ENCODE measurements at regions not wholly inside any gene's neighbourhood (a gene's known extent, or its start where the extent isn't known, plus 50 kb on each side); places are given as distances from the start of the nearest gene placed in this dataset.

- H3K9me3 ChIP-seq (ENCODE audit: control insufficient read depth in 2 of 2, insufficient read depth in 1 of 2, low read depth in 1 of 2, low read length in 1 of 2): no peaks in the 10 kb centered on the region
- H3K36me3 ChIP-seq (ENCODE audit: control insufficient read depth in 3 of 3, insufficient read depth in 2 of 3, low read depth in 1 of 3, low read length in 3 of 3): no peaks in the 10 kb centered on the region
- FAIRE-seq (no peak), DNase-seq (no peak)
- no peaks in the 10 kb centered on the region for H3K4me1 ChIP-seq (ENCODE audit: control insufficient read depth in 3 of 3, insufficient read depth in 2 of 3, low read depth in 1 of 3, low read length in 2 of 3)
- H3K27me3 ChIP-seq (ENCODE audit: control insufficient read depth in 3 of 3, insufficient read depth in 3 of 3, low read length in 3 of 3): no peaks in the 10 kb centered on the region
- no peak overlapping the region for H3K27ac ChIP-seq (ENCODE audit: low read depth in 1 of 3, low read length in 2 of 3)
- WGBS, 3 donors: 75 to 82% (median 81%) methylated on average over 5 of the region's 5 CpGs
- H3K4me3 ChIP-seq (ENCODE audit: low read depth in 1 of 3, low read length in 3 of 3): no peak overlapping the region
Measured at GRCh38 chr3:177959188-177959587, 577.0 kb upstream of the KCNMB2 start.

- no peak overlapping the region for H3K27ac ChIP-seq (ENCODE audit: low read depth in 1 of 3, low read length in 2 of 3)
- FAIRE-seq (no peak), DNase-seq (no peak)
- no peaks in the 10 kb centered on the region for H3K9me3 ChIP-seq (ENCODE audit: control insufficient read depth in 2 of 2, insufficient read depth in 1 of 2, low read depth in 1 of 2, low read length in 1 of 2)
- H3K4me3 ChIP-seq (ENCODE audit: low read depth in 1 of 3, low read length in 3 of 3): no peak overlapping the region
- WGBS, 3 donors: 64 to 84% (median 71%) methylated on average over 2 of the region's 2 CpGs
- H3K4me1 ChIP-seq (ENCODE audit: control insufficient read depth in 3 of 3, insufficient read depth in 2 of 3, low read depth in 1 of 3, low read length in 2 of 3): no peaks in the 10 kb centered on the region
- H3K27me3 ChIP-seq (ENCODE audit: control insufficient read depth in 3 of 3, insufficient read depth in 3 of 3, low read length in 3 of 3): no peaks in the 10 kb centered on the region
- H3K36me3 ChIP-seq (ENCODE audit: control insufficient read depth in 3 of 3, insufficient read depth in 2 of 3, low read depth in 1 of 3, low read length in 3 of 3): no peaks in the 10 kb centered on the region
Measured at GRCh38 chr3:177960014-177960413, 576.2 kb upstream of the KCNMB2 start.

- Histone ChIP-seq H3K4me1 (ENCODE audit: control insufficient read depth in 3 of 3, insufficient read depth in 2 of 3, low read depth in 1 of 3, low read length in 2 of 3) (no peaks in the 10 kb centered on the region), H3K4me3 (ENCODE audit: low read depth in 1 of 3, low read length in 3 of 3) (no peak overlapping the region), H3K36me3 (ENCODE audit: control insufficient read depth in 3 of 3, insufficient read depth in 2 of 3, low read depth in 1 of 3, low read length in 3 of 3) (no peaks in the 10 kb centered on the region), H3K27me3 (ENCODE audit: control insufficient read depth in 3 of 3, insufficient read depth in 3 of 3, low read length in 3 of 3) (no peaks in the 10 kb centered on the region), H3K9me3 (ENCODE audit: control insufficient read depth in 2 of 2, insufficient read depth in 1 of 2, low read depth in 1 of 2, low read length in 1 of 2) (no peaks in the 10 kb centered on the region), H3K27ac (ENCODE audit: low read depth in 1 of 3, low read length in 2 of 3) (no peak overlapping the region)
- DNase-seq (no peak), FAIRE-seq (no peak)
Measured at GRCh38 chr3:177960722-177961121, 575.5 kb upstream of the KCNMB2 start.

GRCh38 chr3:177961784-177962183, 574.5 kb upstream of the KCNMB2 start:
- Histone ChIP-seq H3K4me3 (ENCODE audit: low read depth in 1 of 3, low read length in 3 of 3) (no peak overlapping the region), H3K27ac (ENCODE audit: low read depth in 1 of 3, low read length in 2 of 3) (no peak overlapping the region), H3K9me3 (ENCODE audit: control insufficient read depth in 2 of 2, insufficient read depth in 1 of 2, low read depth in 1 of 2, low read length in 1 of 2) (no peaks in the 10 kb centered on the region), H3K36me3 (ENCODE audit: control insufficient read depth in 3 of 3, insufficient read depth in 2 of 3, low read depth in 1 of 3, low read length in 3 of 3) (no peaks in the 10 kb centered on the region), H3K4me1 (ENCODE audit: control insufficient read depth in 3 of 3, insufficient read depth in 2 of 3, low read depth in 1 of 3, low read length in 2 of 3) (no peaks in the 10 kb centered on the region), H3K27me3 (ENCODE audit: control insufficient read depth in 3 of 3, insufficient read depth in 3 of 3, low read length in 3 of 3) (no peaks in the 10 kb centered on the region)
- no peak for FAIRE-seq
- 84 to 89% (median 89%) methylated on average over 3 of the region's 3 CpGs for WGBS, 3 donors
- no peak for DNase-seq

GRCh38 chr3:177966493-177966892, 569.7 kb upstream of the KCNMB2 start:
- DNase-seq (no peak), FAIRE-seq (no peak)
- Histone ChIP-seq H3K4me3 (ENCODE audit: low read depth in 1 of 3, low read length in 3 of 3) (no peak overlapping the region), H3K36me3 (ENCODE audit: control insufficient read depth in 3 of 3, insufficient read depth in 2 of 3, low read depth in 1 of 3, low read length in 3 of 3) (no peaks in the 10 kb centered on the region), H3K27ac (ENCODE audit: low read depth in 1 of 3, low read length in 2 of 3) (no peak overlapping the region), H3K4me1 (ENCODE audit: control insufficient read depth in 3 of 3, insufficient read depth in 2 of 3, low read depth in 1 of 3, low read length in 2 of 3) (no peaks in the 10 kb centered on the region), H3K27me3 (ENCODE audit: control insufficient read depth in 3 of 3, insufficient read depth in 3 of 3, low read length in 3 of 3) (no peaks in the 10 kb centered on the region), H3K9me3 (ENCODE audit: control insufficient read depth in 2 of 2, insufficient read depth in 1 of 2, low read depth in 1 of 2, low read length in 1 of 2) (no peaks in the 10 kb centered on the region)
- 76 to 93% (median 87%) methylated on average over 1 of the region's 1 CpG for WGBS, 3 donors

- Histone ChIP-seq H3K9me3 (ENCODE audit: control insufficient read depth in 2 of 2, insufficient read depth in 1 of 2, low read depth in 1 of 2, low read length in 1 of 2) (no peaks in the 10 kb centered on the region), H3K36me3 (ENCODE audit: control insufficient read depth in 3 of 3, insufficient read depth in 2 of 3, low read depth in 1 of 3, low read length in 3 of 3) (no peaks in the 10 kb centered on the region), H3K4me1 (ENCODE audit: control insufficient read depth in 3 of 3, insufficient read depth in 2 of 3, low read depth in 1 of 3, low read length in 2 of 3) (no peaks in the 10 kb centered on the region), H3K27me3 (ENCODE audit: control insufficient read depth in 3 of 3, insufficient read depth in 3 of 3, low read length in 3 of 3) (no peaks in the 10 kb centered on the region), H3K4me3 (ENCODE audit: low read depth in 1 of 3, low read length in 3 of 3) (no peak overlapping the region), H3K27ac (ENCODE audit: low read depth in 1 of 3, low read length in 2 of 3) (no peak overlapping the region)
- 93 to 96% (median 95%) methylated on average over 2 of the region's 2 CpGs for WGBS, 3 donors
- FAIRE-seq (no peak), DNase-seq (no peak)
Measured at GRCh38 chr3:177968891-177969290, 567.3 kb upstream of the KCNMB2 start.

GRCh38 chr3:177973241-177973840, 562.9 kb upstream of the KCNMB2 start:
- no peak for FAIRE-seq
- Histone ChIP-seq H3K36me3 (ENCODE audit: control insufficient read depth in 3 of 3, insufficient read depth in 2 of 3, low read depth in 1 of 3, low read length in 3 of 3) (no peaks in the 10 kb centered on the region), H3K4me1 (ENCODE audit: control insufficient read depth in 3 of 3, insufficient read depth in 2 of 3, low read depth in 1 of 3, low read length in 2 of 3) (no peaks in the 10 kb centered on the region), H3K27me3 (ENCODE audit: control insufficient read depth in 3 of 3, insufficient read depth in 3 of 3, low read length in 3 of 3) (no peaks in the 10 kb centered on the region), H3K9me3 (ENCODE audit: control insufficient read depth in 2 of 2, insufficient read depth in 1 of 2, low read depth in 1 of 2, low read length in 1 of 2) (no peaks in the 10 kb centered on the region), H3K4me3 (ENCODE audit: low read depth in 1 of 3, low read length in 3 of 3) (no peak overlapping the region), H3K27ac (ENCODE audit: low read depth in 1 of 3, low read length in 2 of 3) (no peak overlapping the region)
- 59 to 81% (median 63%) methylated on average over 2 of the region's 2 CpGs for WGBS, 3 donors
- DNase-seq: peak in 1 of 2 donors; percentile 19

- no peak overlapping the region for H3K4me3 ChIP-seq (ENCODE audit: low read depth in 1 of 3, low read length in 3 of 3)
- H3K36me3 ChIP-seq (ENCODE audit: control insufficient read depth in 3 of 3, insufficient read depth in 2 of 3, low read depth in 1 of 3, low read length in 3 of 3): no peaks in the 10 kb centered on the region
- no peak for DNase-seq
- no peak for FAIRE-seq
- no peak overlapping the region for H3K27ac ChIP-seq (ENCODE audit: low read depth in 1 of 3, low read length in 2 of 3)
- no peaks in the 10 kb centered on the region for H3K27me3 ChIP-seq (ENCODE audit: control insufficient read depth in 3 of 3, insufficient read depth in 3 of 3, low read length in 3 of 3)
- no peaks in the 10 kb centered on the region for H3K4me1 ChIP-seq (ENCODE audit: control insufficient read depth in 3 of 3, insufficient read depth in 2 of 3, low read depth in 1 of 3, low read length in 2 of 3)
- WGBS, 3 donors: 57 to 64% (median 61%) methylated on average over 2 of the region's 2 CpGs
- no peaks in the 10 kb centered on the region for H3K9me3 ChIP-seq (ENCODE audit: control insufficient read depth in 2 of 2, insufficient read depth in 1 of 2, low read depth in 1 of 2, low read length in 1 of 2)
Measured at GRCh38 chr3:177976241-177976640, 560.0 kb upstream of the KCNMB2 start.

- DNase-seq (no peak), FAIRE-seq (no peak)
- no peaks in the 10 kb centered on the region for H3K27me3 ChIP-seq (ENCODE audit: control insufficient read depth in 3 of 3, insufficient read depth in 3 of 3, low read length in 3 of 3)
- 86 to 89% (median 88%) methylated on average over 2 of the region's 2 CpGs for WGBS, 3 donors
- no peaks in the 10 kb centered on the region for H3K9me3 ChIP-seq (ENCODE audit: control insufficient read depth in 2 of 2, insufficient read depth in 1 of 2, low read depth in 1 of 2, low read length in 1 of 2)
- H3K36me3 ChIP-seq (ENCODE audit: control insufficient read depth in 3 of 3, insufficient read depth in 2 of 3, low read depth in 1 of 3, low read length in 3 of 3): no peaks in the 10 kb centered on the region
- H3K4me3 ChIP-seq (ENCODE audit: low read depth in 1 of 3, low read length in 3 of 3): no peak overlapping the region
- no peak overlapping the region for H3K27ac ChIP-seq (ENCODE audit: low read depth in 1 of 3, low read length in 2 of 3)
- no peaks in the 10 kb centered on the region for H3K4me1 ChIP-seq (ENCODE audit: control insufficient read depth in 3 of 3, insufficient read depth in 2 of 3, low read depth in 1 of 3, low read length in 2 of 3)
Measured at GRCh38 chr3:177976866-177977265, 559.4 kb upstream of the KCNMB2 start.

All from small intestine (tissue), 7 donors.